ENCODE measurements at regions not wholly inside any gene's neighbourhood (a gene's known extent, or its start where the extent isn't known, plus 50 kb on each side); places are given as distances from the start of the nearest gene placed in this dataset.

- TF ChIP-seq CTCF (conservative IDR thresholded peaks at IDR 0.05) (no peak), EZH2 (IDR thresholded peaks at IDR 0.05; ENCODE audit: low read depth) (no peak)
These were observed 1013.5 kb downstream of the GATA3 start for GRCh38 chr10:9068003-9068402.
